ENCODE measurements at regions not wholly inside any gene's neighbourhood (a gene's known extent, or its start where the extent isn't known, plus 50 kb on each side); places are given as distances from the start of the nearest gene placed in this dataset.

DNA sequence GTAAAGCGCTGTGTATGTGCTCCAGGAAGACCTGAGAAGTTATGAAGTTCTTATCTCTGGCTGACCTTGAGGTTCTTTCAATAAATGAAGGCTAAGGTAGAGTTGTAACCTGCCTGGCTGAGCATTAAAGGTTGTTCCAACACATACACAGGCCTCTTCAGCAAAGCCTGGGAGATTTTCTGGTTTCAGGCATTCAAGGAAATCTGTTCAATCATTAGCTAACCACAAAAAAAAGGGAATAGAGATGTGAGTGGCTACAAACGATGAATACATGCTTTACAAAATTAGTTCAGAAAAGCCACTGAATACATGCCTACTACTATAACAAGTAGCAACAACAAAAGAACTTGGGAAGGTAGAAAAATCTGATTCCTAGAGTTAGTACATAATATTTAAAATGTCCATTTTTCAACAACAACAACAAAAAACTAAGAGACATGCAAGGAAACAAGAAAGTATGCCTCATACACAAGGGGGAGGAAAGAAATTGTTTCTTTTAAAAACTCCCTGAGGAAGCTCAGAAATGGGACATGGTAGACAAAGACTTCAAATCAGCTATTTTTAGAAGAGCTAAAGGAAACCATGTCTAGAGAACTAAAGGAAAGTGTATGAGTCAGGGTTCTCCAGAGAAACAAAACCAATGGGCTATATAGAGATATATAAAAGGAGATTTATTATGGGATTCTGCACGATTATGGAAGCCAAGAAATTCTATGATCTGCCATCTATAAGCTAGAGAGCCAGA lies 191.5 kb upstream of the IPO5 start:
- TF ChIP-seq, protein P1, sequence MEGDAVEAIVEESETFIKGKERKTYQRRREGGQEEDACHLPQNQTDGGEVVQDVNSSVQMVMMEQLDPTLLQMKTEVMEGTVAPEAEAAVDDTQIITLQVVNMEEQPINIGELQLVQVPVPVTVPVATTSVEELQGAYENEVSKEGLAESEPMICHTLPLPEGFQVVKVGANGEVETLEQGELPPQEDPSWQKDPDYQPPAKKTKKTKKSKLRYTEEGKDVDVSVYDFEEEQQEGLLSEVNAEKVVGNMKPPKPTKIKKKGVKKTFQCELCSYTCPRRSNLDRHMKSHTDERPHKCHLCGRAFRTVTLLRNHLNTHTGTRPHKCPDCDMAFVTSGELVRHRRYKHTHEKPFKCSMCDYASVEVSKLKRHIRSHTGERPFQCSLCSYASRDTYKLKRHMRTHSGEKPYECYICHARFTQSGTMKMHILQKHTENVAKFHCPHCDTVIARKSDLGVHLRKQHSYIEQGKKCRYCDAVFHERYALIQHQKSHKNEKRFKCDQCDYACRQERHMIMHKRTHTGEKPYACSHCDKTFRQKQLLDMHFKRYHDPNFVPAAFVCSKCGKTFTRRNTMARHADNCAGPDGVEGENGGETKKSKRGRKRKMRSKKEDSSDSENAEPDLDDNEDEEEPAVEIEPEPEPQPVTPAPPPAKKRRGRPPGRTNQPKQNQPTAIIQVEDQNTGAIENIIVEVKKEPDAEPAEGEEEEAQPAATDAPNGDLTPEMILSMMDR (IDR thresholded peaks at IDR 0.05): no peak
- TF ChIP-seq, protein P2, sequence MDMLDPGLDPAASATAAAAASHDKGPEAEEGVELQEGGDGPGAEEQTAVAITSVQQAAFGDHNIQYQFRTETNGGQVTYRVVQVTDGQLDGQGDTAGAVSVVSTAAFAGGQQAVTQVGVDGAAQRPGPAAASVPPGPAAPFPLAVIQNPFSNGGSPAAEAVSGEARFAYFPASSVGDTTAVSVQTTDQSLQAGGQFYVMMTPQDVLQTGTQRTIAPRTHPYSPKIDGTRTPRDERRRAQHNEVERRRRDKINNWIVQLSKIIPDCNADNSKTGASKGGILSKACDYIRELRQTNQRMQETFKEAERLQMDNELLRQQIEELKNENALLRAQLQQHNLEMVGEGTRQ (CRISPR knock-in tag; IDR thresholded peaks at IDR 0.05): no peak
- TF ChIP-seq, protein P3, sequence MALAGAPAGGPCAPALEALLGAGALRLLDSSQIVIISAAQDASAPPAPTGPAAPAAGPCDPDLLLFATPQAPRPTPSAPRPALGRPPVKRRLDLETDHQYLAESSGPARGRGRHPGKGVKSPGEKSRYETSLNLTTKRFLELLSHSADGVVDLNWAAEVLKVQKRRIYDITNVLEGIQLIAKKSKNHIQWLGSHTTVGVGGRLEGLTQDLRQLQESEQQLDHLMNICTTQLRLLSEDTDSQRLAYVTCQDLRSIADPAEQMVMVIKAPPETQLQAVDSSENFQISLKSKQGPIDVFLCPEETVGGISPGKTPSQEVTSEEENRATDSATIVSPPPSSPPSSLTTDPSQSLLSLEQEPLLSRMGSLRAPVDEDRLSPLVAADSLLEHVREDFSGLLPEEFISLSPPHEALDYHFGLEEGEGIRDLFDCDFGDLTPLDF (CRISPR knock-in tag; IDR thresholded peaks at IDR 0.05): no peak
- TF ChIP-seq JUN (CRISPR knock-in tag; IDR thresholded peaks at IDR 0.05): no peak
- TF ChIP-seq ATF1 (CRISPR knock-in tag; IDR thresholded peaks at IDR 0.05): no peak
- TF ChIP-seq, protein P4, sequence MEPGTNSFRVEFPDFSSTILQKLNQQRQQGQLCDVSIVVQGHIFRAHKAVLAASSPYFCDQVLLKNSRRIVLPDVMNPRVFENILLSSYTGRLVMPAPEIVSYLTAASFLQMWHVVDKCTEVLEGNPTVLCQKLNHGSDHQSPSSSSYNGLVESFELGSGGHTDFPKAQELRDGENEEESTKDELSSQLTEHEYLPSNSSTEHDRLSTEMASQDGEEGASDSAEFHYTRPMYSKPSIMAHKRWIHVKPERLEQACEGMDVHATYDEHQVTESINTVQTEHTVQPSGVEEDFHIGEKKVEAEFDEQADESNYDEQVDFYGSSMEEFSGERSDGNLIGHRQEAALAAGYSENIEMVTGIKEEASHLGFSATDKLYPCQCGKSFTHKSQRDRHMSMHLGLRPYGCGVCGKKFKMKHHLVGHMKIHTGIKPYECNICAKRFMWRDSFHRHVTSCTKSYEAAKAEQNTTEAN (CRISPR knock-in tag; IDR thresholded peaks at IDR 0.05): no peak
